ENCODE measurements at regions not wholly inside any gene's neighbourhood (a gene's known extent, or its start where the extent isn't known, plus 50 kb on each side); places are given as distances from the start of the nearest gene placed in this dataset.

DNA sequence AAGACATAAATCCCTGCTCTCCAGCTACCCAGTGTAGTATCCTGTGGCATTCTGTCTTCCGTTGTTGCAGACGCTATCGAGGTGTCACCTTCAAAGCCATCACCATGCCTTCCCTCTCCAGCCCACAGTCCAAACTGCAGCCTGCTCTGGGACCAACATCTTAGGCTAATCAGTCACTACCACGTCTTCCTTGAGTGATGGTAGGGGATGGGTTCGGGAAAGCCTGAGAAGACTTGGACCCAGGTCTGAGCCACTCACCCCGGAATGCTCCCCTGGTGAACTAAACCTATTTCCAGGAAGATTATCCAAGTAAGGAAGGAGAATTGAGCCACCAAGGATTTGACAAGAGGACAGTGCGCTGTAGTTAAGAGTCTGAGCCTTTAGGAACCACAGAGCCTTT is 52.9 kb upstream of the IRX1 start:
- Histone ChIP-seq H3K9me3 (no peaks in the 10 kb centered on the region), H3K36me3 (no peaks in the 10 kb centered on the region), H3K27ac (no peak overlapping the region), H3K4me3 (no peak overlapping the region), H3K27me3 (no peaks in the 10 kb centered on the region), H3K4me1 (no peaks in the 10 kb centered on the region)
- TF ChIP-seq EP300 (IDR thresholded peaks at IDR 0.05) (no peak), POLR2A (IDR thresholded peaks at IDR 0.05) (no peak), POLR2AphosphoS5 (IDR thresholded peaks at IDR 0.05) (no peak)
- intact Hi-C loops (cut with DNase I), result no loop called here
- WGBS, 2 donors, result 80 to 84% methylated on average over 7 of the region's 7 CpGs
- DNase-seq, result no peak

DNA sequence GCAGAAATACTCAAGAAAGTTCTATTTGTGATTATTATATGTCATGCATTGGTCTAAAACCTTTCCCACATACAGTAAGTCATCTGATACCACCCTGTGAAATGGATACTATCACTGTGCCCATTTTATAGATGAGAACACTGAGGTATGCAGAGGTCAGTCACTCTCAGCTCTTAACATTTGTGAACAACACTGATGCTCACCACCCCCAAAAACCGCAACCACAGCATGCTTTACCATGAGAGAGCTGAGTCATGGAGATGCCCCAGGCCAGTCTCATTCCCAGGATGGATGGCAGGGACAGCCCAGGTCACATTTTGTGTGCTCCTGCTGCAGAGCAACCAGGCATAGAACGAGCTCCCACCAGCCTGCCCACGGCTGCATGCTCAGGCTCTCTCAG is 53.5 kb upstream of the IRX1 start:
- Histone ChIP-seq H3K4me3 (no peak overlapping the region), H3K4me1 (no peaks in the 10 kb centered on the region), H3K9me3 (no peaks in the 10 kb centered on the region), H3K27me3 (no peaks in the 10 kb centered on the region), H3K27ac (no peak overlapping the region), H3K36me3 (no peaks in the 10 kb centered on the region)
- intact Hi-C loops (cut with DNase I), result no loop called here
- WGBS, 2 donors, result 63 to 77% methylated on average over 3 of the region's 3 CpGs
- TF ChIP-seq POLR2AphosphoS5 (IDR thresholded peaks at IDR 0.05) (no peak), POLR2A (IDR thresholded peaks at IDR 0.05) (no peak), EP300 (IDR thresholded peaks at IDR 0.05) (no peak)
- TF ChIP-seq, protein P1, sequence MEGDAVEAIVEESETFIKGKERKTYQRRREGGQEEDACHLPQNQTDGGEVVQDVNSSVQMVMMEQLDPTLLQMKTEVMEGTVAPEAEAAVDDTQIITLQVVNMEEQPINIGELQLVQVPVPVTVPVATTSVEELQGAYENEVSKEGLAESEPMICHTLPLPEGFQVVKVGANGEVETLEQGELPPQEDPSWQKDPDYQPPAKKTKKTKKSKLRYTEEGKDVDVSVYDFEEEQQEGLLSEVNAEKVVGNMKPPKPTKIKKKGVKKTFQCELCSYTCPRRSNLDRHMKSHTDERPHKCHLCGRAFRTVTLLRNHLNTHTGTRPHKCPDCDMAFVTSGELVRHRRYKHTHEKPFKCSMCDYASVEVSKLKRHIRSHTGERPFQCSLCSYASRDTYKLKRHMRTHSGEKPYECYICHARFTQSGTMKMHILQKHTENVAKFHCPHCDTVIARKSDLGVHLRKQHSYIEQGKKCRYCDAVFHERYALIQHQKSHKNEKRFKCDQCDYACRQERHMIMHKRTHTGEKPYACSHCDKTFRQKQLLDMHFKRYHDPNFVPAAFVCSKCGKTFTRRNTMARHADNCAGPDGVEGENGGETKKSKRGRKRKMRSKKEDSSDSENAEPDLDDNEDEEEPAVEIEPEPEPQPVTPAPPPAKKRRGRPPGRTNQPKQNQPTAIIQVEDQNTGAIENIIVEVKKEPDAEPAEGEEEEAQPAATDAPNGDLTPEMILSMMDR (IDR thresholded peaks at IDR 0.05), result no peak
- no peak for DNase-seq

DNA sequence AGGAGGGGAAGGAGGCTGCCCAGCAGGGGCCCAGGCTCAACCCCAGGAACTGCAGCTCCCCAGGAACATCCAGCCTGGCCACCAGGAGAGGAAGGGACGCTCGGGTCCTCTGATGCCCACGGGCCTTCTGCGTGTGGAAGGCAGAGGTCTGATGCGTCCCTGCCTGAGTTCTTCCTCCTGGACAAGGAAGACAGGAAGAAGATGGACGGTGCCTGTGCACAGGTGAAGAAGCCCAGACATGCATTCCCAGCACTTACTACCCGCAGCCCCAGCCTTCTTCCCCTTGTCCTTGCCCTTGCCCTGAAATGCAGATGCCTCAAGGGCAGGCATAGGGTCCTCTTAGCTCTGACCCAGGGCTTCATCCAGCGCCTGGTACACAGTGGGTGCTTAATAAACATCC is 56.7 kb upstream of the IRX1 start:
- TF ChIP-seq POLR2A (IDR thresholded peaks at IDR 0.05) (no peak), POLR2AphosphoS5 (IDR thresholded peaks at IDR 0.05) (no peak), EP300 (IDR thresholded peaks at IDR 0.05) (no peak)
- TF ChIP-seq, protein P1 (IDR thresholded peaks at IDR 0.05), result no peak
- Histone ChIP-seq H3K4me3 (no peak overlapping the region), H3K9me3 (no peaks in the 10 kb centered on the region), H3K27me3 (no peaks in the 10 kb centered on the region), H3K4me1 (no peaks in the 10 kb centered on the region), H3K36me3 (no peaks in the 10 kb centered on the region), H3K27ac (no peak overlapping the region)
- DNase-seq, result no peak
- 84% methylated on average over 8 of the region's 8 CpGs for WGBS, 2 donors
- intact Hi-C loops (cut with DNase I), result no loop called here

- no peak overlapping the region for H3K4me3 ChIP-seq
- DNase-seq, result no peak
- H3K4me1 ChIP-seq, result no peaks in the 10 kb centered on the region
- TF ChIP-seq, protein P1 (IDR thresholded peaks at IDR 0.05), result no peak
- TF ChIP-seq POLR2AphosphoS5 (IDR thresholded peaks at IDR 0.05) (no peak), POLR2A (IDR thresholded peaks at IDR 0.05) (no peak), EP300 (IDR thresholded peaks at IDR 0.05) (no peak)
- intact Hi-C loops (cut with DNase I), result no loop called here
- H3K9me3 ChIP-seq, result no peaks in the 10 kb centered on the region
- H3K36me3 ChIP-seq, result no peaks in the 10 kb centered on the region
- no peaks in the 10 kb centered on the region for H3K27me3 ChIP-seq
- 90 to 94% methylated on average over 8 of the region's 8 CpGs for WGBS, 2 donors
- H3K27ac ChIP-seq, result no peak overlapping the region
Observed at GRCh38 chr5:3537942-3538341, 57.7 kb upstream of the IRX1 start.

GRCh38 chr5:3535414-3536211 is 60.0 kb upstream of the IRX1 start:
- intact Hi-C loops (cut with DNase I), result no loop called here
- DNase-seq, result no peak
- Histone ChIP-seq H3K27ac (no peak overlapping the region), H3K4me1 (no peaks in the 10 kb centered on the region), H3K9me3 (no peaks in the 10 kb centered on the region), H3K36me3 (no peaks in the 10 kb centered on the region), H3K4me3 (no peak overlapping the region), H3K27me3 (no peaks in the 10 kb centered on the region)
- TF ChIP-seq EP300 (IDR thresholded peaks at IDR 0.05), result no peak
- no peak for TF ChIP-seq POLR2AphosphoS5 (IDR thresholded peaks at IDR 0.05)
- TF ChIP-seq, protein P1 (IDR thresholded peaks at IDR 0.05), result no peak
- TF ChIP-seq POLR2A (IDR thresholded peaks at IDR 0.05), result no peak
- WGBS, 2 donors, result 94 to 95% methylated on average over 60 of the region's 60 CpGs

Data from sigmoid colon (tissue), 6 donors.